Activated T-cell treated with anti-CD3 and anti-CD28 coated beads, Interleukin-2, amount 50 U/mL, for 72 hours (primary cell): ENCODE measurements at regions not wholly inside any gene's neighbourhood (a gene's known extent, or its start where the extent isn't known, plus 50 kb on each side); places are given as distances from the start of the nearest gene placed in this dataset.

ENCODE experiments used
- ATAC-seq, 2 donors: fragments of 150-1000 bp; cut with Tn5 transposase; replicated peaks in 1 of 2; 2 replicates each; pipeline ENCODE4 v1.10.0; 2021; ENCODE audit warnings: moderate library complexity in 2 of 2, mild to moderate bottlenecking in 1 of 2
- DNase-seq, 2 donors: peaks; one replicate each; pipeline ENCODE4 v3.0.0; 2021 to 2022; ENCODE audit warnings: mixed read lengths in 1 of 2
- H3K27ac Mint-ChIP-seq: one replicate; pipeline ENCODE4 v1.8.0; 2022; ENCODE audit warnings: mild to moderate bottlenecking, moderate library complexity, mixed read lengths
- H3K27me3 Mint-ChIP-seq: one replicate; pipeline ENCODE4 v1.8.0; 2022; ENCODE audit warnings: low read depth, mixed read lengths
- H3K36me3 Mint-ChIP-seq, 2 donors: one replicate each; pipeline ENCODE4 v1.8.0; 2022; ENCODE audit warnings: mixed read lengths in 2 of 2, mild to moderate bottlenecking in 1 of 2; ENCODE audit not compliant: insufficient read depth in 2 of 2
- H3K4me1 Mint-ChIP-seq: one replicate; pipeline ENCODE4 v1.8.0; 2022; ENCODE audit warnings: low read depth, mixed read lengths
- H3K4me3 Mint-ChIP-seq, 2 donors: one replicate each; pipeline ENCODE4 v1.8.0; 2022; ENCODE audit warnings: mild to moderate bottlenecking in 2 of 2, mixed read lengths in 2 of 2, moderate library complexity in 2 of 2
- H3K9me3 Mint-ChIP-seq, 2 donors: one replicate each; pipeline ENCODE4 v1.8.0; 2022; ENCODE audit warnings: mixed read lengths in 2 of 2

- no peak for DNase-seq
- Mint-ChIP-seq H3K9me3 (no peaks in the 10 kb centered on the region), H3K27ac (no peak overlapping the region), H3K27me3 (peaks cover 7% of the 10 kb centered on the region), H3K36me3 (no peaks in the 10 kb centered on the region), H3K4me3 (no peak overlapping the region), H3K4me1 (no peaks in the 10 kb centered on the region)
- ATAC-seq = no peak
These were observed 211.2 kb upstream of the GRIA4 start for GRCh38 chr11:105398636-105399035.

GRCh38 chr11:105393326-105393725, 216.5 kb upstream of the GRIA4 start:
- ATAC-seq (no peak), DNase-seq (no peak)
- Mint-ChIP-seq H3K9me3 (no peaks in the 10 kb centered on the region), H3K27me3 (no peaks in the 10 kb centered on the region), H3K36me3 (no peaks in the 10 kb centered on the region), H3K4me1 (no peaks in the 10 kb centered on the region), H3K27ac (no peak overlapping the region), H3K4me3 (no peak overlapping the region)

- Mint-ChIP-seq H3K36me3 (no peaks in the 10 kb centered on the region), H3K4me3 (no peak overlapping the region), H3K9me3 (no peaks in the 10 kb centered on the region), H3K27ac (no peak overlapping the region), H3K27me3 (no peaks in the 10 kb centered on the region), H3K4me1 (no peaks in the 10 kb centered on the region)
- ATAC-seq (no peak), DNase-seq (no peak)
These were observed 217.3 kb upstream of the GRIA4 start for GRCh38 chr11:105392556-105392955.

GRCh38 chr11:105389952-105390351, 219.9 kb upstream of the GRIA4 start:
- Mint-ChIP-seq H3K4me1 (no peaks in the 10 kb centered on the region), H3K27ac (no peak overlapping the region), H3K36me3 (no peaks in the 10 kb centered on the region), H3K4me3 (no peak overlapping the region), H3K27me3 (no peaks in the 10 kb centered on the region), H3K9me3 (no peaks in the 10 kb centered on the region)
- ATAC-seq (no peak), DNase-seq (no peak)

GRCh38 chr11:105388006-105388405, 221.9 kb upstream of the GRIA4 start:
- no peak for DNase-seq
- Mint-ChIP-seq H3K4me1 (no peaks in the 10 kb centered on the region), H3K27ac (no peak overlapping the region), H3K9me3 (no peaks in the 10 kb centered on the region), H3K36me3 (no peaks in the 10 kb centered on the region), H3K4me3 (no peak overlapping the region), H3K27me3 (no peaks in the 10 kb centered on the region)
- ATAC-seq = no peak

- no peak for ATAC-seq
- Mint-ChIP-seq H3K27me3 (peaks cover 8% of the 10 kb centered on the region), H3K4me1 (no peaks in the 10 kb centered on the region), H3K9me3 (peaks cover 0 to 2% of the 10 kb centered on the region in 2 donors), H3K4me3 (no peak overlapping the region), H3K27ac (no peak overlapping the region), H3K36me3 (no peaks in the 10 kb centered on the region)
- no peak for DNase-seq
These were observed 227.9 kb upstream of the GRIA4 start for GRCh38 chr11:105381941-105382340.

- H3K9me3 Mint-ChIP-seq = peaks cover 11% of the 10 kb centered on the region in 2 donors
- ATAC-seq (no peak), DNase-seq (no peak)
- H3K4me3 Mint-ChIP-seq = no peak overlapping the region
- no peaks in the 10 kb centered on the region for H3K4me1 Mint-ChIP-seq
- peaks cover 8% of the 10 kb centered on the region for H3K27me3 Mint-ChIP-seq
- H3K36me3 Mint-ChIP-seq = peaks cover 3 to 5% of the 10 kb centered on the region in 2 donors
- H3K27ac Mint-ChIP-seq = no peak overlapping the region
These were observed 232.0 kb upstream of the GRIA4 start for GRCh38 chr11:105377870-105378269.

- H3K4me3 Mint-ChIP-seq = no peak overlapping the region
- no peaks in the 10 kb centered on the region for H3K4me1 Mint-ChIP-seq
- no peak overlapping the region for H3K27ac Mint-ChIP-seq
- no peaks in the 10 kb centered on the region for H3K27me3 Mint-ChIP-seq
- ATAC-seq = no peak
- H3K36me3 Mint-ChIP-seq = peaks cover 3 to 5% of the 10 kb centered on the region in 2 donors
- peaks cover 9 to 11% of the 10 kb centered on the region in 2 donors for H3K9me3 Mint-ChIP-seq
- DNase-seq = no peak
These were observed 232.6 kb upstream of the CARD18 start for GRCh38 chr11:105372206-105372605.

GRCh38 chr11:105371311-105371710, 231.7 kb upstream of the CARD18 start:
- Mint-ChIP-seq H3K4me1 (no peaks in the 10 kb centered on the region), H3K27ac (no peak overlapping the region), H3K9me3 (peaks cover 7% of the 10 kb centered on the region in 2 donors), H3K36me3 (peaks cover 2 to 3% of the 10 kb centered on the region in 2 donors), H3K4me3 (no peak overlapping the region), H3K27me3 (no peaks in the 10 kb centered on the region)
- no peak for ATAC-seq
- DNase-seq = no peak

GRCh38 chr11:105368711-105369110, 229.1 kb upstream of the CARD18 start:
- H3K27me3 Mint-ChIP-seq = no peaks in the 10 kb centered on the region
- no peak overlapping the region for H3K4me3 Mint-ChIP-seq
- DNase-seq = no peak
- no peaks in the 10 kb centered on the region for H3K4me1 Mint-ChIP-seq
- no peak for ATAC-seq
- no peaks in the 10 kb centered on the region for H3K9me3 Mint-ChIP-seq
- H3K27ac Mint-ChIP-seq = no peak overlapping the region
- H3K36me3 Mint-ChIP-seq = no peaks in the 10 kb centered on the region

- no peaks in the 10 kb centered on the region for H3K9me3 Mint-ChIP-seq
- H3K36me3 Mint-ChIP-seq = no peaks in the 10 kb centered on the region
- no peaks in the 10 kb centered on the region for H3K27me3 Mint-ChIP-seq
- no peak for DNase-seq
- no peaks in the 10 kb centered on the region for H3K4me1 Mint-ChIP-seq
- H3K27ac Mint-ChIP-seq = no peak overlapping the region
- ATAC-seq = no peak
- H3K4me3 Mint-ChIP-seq = no peak overlapping the region
These were observed 227.6 kb upstream of the CARD18 start for GRCh38 chr11:105367129-105367528.

GRCh38 chr11:105361651-105362050, 222.1 kb upstream of the CARD18 start:
- Mint-ChIP-seq H3K27ac (no peak overlapping the region), H3K4me1 (no peaks in the 10 kb centered on the region), H3K4me3 (no peak overlapping the region), H3K9me3 (no peaks in the 10 kb centered on the region), H3K36me3 (no peaks in the 10 kb centered on the region), H3K27me3 (no peaks in the 10 kb centered on the region)
- no peak for ATAC-seq
- DNase-seq = no peak

GRCh38 chr11:105357764-105358163, 218.2 kb upstream of the CARD18 start:
- Mint-ChIP-seq H3K9me3 (no peaks in the 10 kb centered on the region), H3K4me3 (no peak overlapping the region), H3K27me3 (no peaks in the 10 kb centered on the region), H3K36me3 (no peaks in the 10 kb centered on the region), H3K27ac (no peak overlapping the region), H3K4me1 (no peaks in the 10 kb centered on the region)
- ATAC-seq (no peak), DNase-seq (no peak)

- ATAC-seq (no peak), DNase-seq (no peak)
- Mint-ChIP-seq H3K4me3 (no peak overlapping the region), H3K36me3 (no peaks in the 10 kb centered on the region), H3K4me1 (no peaks in the 10 kb centered on the region), H3K27me3 (no peaks in the 10 kb centered on the region), H3K27ac (no peak overlapping the region), H3K9me3 (no peaks in the 10 kb centered on the region)
These were observed 217.6 kb upstream of the CARD18 start for GRCh38 chr11:105357146-105357545.
